NT2/D1 (cell line): ENCODE measurements at regions not wholly inside any gene's neighbourhood (a gene's known extent, or its start where the extent isn't known, plus 50 kb on each side); places are given as distances from the start of the nearest gene placed in this dataset.

ENCODE experiments used
- SUZ12 ChIP-seq: IDR thresholded peaks from 2 replicates; pipeline ENCODE4 v1.6.1; 2011; ENCODE audit not compliant: insufficient read length, insufficient read depth; ENCODE audit errors: extremely low read depth
- ZNF274 ChIP-seq: IDR thresholded peaks from 2 replicates; pipeline ENCODE4 v1.6.1; 2011; ENCODE audit warnings: mild to moderate bottlenecking, low read depth, low read length

DNA sequence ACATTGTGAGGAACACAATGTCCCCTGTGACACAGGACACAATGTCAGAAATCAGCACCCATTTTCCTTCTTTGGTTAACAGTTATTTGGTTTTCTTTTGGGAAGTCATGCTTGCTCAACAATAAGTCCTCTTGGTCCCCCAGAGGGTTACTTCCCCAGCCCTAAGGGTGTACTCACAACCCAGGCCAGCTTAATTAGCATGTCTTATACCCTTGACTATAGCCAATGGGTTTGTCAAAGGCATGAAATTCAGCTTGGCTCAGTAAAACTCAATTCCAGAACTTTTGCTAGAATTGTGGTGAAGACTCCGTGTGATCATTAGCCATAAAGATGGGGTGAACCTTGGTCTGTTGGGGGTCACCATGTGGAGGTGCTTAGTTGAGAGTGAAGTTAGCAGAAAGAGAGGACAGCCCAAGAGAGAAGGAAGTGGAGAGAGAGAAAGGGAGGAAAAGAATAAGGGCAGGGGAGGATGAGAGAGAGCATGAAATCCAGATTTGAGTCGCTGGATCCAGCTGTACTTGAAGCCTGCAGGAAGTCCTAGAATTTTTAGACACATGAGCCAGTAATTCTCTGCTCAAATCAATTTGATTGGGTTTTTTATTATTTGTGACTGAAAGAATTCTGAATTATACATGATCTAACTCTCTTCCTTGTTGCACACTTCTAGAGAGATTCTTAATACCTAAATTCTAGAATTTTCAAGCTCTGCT, 321.3 kb upstream of the JAG1 start:
- no peak for TF ChIP-seq ZNF274
- no peak for TF ChIP-seq SUZ12
